Endothelial cell of umbilical vein (primary cell): ENCODE measurements at regions not wholly inside any gene's neighbourhood (a gene's known extent, or its start where the extent isn't known, plus 50 kb on each side); places are given as distances from the start of the nearest gene placed in this dataset.

Source experiments
- JUN ChIP-seq: IDR thresholded peaks from 2 replicates; pipeline ENCODE4 v1.6.1; 2011; ENCODE audit warnings: borderline replicate concordance, low read depth; ENCODE audit not compliant: insufficient read length, insufficient read depth
- MYC ChIP-seq: IDR thresholded peaks from one replicate; pipeline ENCODE4 v1.6.1; 2011; ENCODE audit warnings: mild to moderate bottlenecking, low read depth, low read length
- POLR2A ChIP-seq: IDR thresholded peaks from 2 replicates; pipeline ENCODE4 v1.6.1; 2012; ENCODE audit warnings: low read depth, mild to moderate bottlenecking, control low read depth, low read length
- TF ChIP-seq, protein P1 (sequence below), 2 donors: IDR thresholded peaks; 1 replicate in 1 of 2; 2 replicates in 1 of 2; pipeline ENCODE4 v1.5.1; 2011; ENCODE audit warnings: low read length in 2 of 2, mild to moderate bottlenecking in 2 of 2, moderate library complexity in 2 of 2, control low read depth in 1 of 2, inconsistent platforms in 1 of 2, low read depth in 1 of 2; ENCODE audit not compliant: insufficient read depth in 1 of 2; ENCODE audit errors: extremely low read depth in 1 of 2

GRCh38 chr10:1903982-1904381, 166.7 kb upstream of the ADARB2 start:
- TF ChIP-seq, protein P1, sequence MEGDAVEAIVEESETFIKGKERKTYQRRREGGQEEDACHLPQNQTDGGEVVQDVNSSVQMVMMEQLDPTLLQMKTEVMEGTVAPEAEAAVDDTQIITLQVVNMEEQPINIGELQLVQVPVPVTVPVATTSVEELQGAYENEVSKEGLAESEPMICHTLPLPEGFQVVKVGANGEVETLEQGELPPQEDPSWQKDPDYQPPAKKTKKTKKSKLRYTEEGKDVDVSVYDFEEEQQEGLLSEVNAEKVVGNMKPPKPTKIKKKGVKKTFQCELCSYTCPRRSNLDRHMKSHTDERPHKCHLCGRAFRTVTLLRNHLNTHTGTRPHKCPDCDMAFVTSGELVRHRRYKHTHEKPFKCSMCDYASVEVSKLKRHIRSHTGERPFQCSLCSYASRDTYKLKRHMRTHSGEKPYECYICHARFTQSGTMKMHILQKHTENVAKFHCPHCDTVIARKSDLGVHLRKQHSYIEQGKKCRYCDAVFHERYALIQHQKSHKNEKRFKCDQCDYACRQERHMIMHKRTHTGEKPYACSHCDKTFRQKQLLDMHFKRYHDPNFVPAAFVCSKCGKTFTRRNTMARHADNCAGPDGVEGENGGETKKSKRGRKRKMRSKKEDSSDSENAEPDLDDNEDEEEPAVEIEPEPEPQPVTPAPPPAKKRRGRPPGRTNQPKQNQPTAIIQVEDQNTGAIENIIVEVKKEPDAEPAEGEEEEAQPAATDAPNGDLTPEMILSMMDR (IDR thresholded peaks at IDR 0.05; ENCODE audit: extremely low read depth in 1 of 2, insufficient read depth in 1 of 2, low read depth in 1 of 2, low read length in 2 of 2) = no peak
- TF ChIP-seq POLR2A (no peak), MYC (no peak), JUN (no peak)
